Natural killer cell treated with Interleukin-12 subunit alpha and Interleukin-12 subunit beta and Interleukin-15 and Interleukin-18, amount 100 ng/mL, for 72 hours (primary cell): ENCODE measurements at regions not wholly inside any gene's neighbourhood (a gene's known extent, or its start where the extent isn't known, plus 50 kb on each side); places are given as distances from the start of the nearest gene placed in this dataset.
"Not testable (repeated sequence)": the region's sequence is repeated elsewhere in the genome, so short reads cannot be mapped to it uniquely, and the experiment has no call there.

ENCODE experiments used
- ATAC-seq, 2 donors: fragments of 150-1000 bp; cut with Tn5 transposase in 1 of 2; sonication (Bioruptor Pico), chemical (Tn5 transposase) in 1 of 2; 2 replicates each; pipeline ENCODE4 v1.10.0; 2021
- DNase-seq: peaks from one replicate; pipeline ENCODE4 v3.0.0; 2022; ENCODE audit warnings: low spot score
- H3K27ac Mint-ChIP-seq, 2 donors: 1 replicate in 1 of 2; 2 replicates in 1 of 2; pipeline ENCODE4 v1.8.0; 2022; ENCODE audit warnings: mixed read lengths in 2 of 2, mild to moderate bottlenecking in 1 of 2, moderate library complexity in 1 of 2
- H3K27me3 Mint-ChIP-seq, 2 donors: 1 replicate in 1 of 2; 2 replicates in 1 of 2; pipeline ENCODE4 v1.8.0; 2022; ENCODE audit warnings: mixed read lengths in 2 of 2
- H3K36me3 Mint-ChIP-seq: one replicate; pipeline ENCODE4 v1.8.0; 2022; ENCODE audit warnings: mixed read lengths
- H3K4me1 Mint-ChIP-seq, 2 donors: 1 replicate in 1 of 2; 2 replicates in 1 of 2; pipeline ENCODE4 v1.8.0; 2022; ENCODE audit warnings: low read depth in 2 of 2, mixed read lengths in 2 of 2, mild to moderate bottlenecking in 1 of 2
- H3K4me3 Mint-ChIP-seq: one replicate; pipeline ENCODE4 v1.8.0; 2022; ENCODE audit warnings: mixed read lengths
- H3K9me3 Mint-ChIP-seq: 2 replicates; pipeline ENCODE4 v1.8.0; 2022; ENCODE audit warnings: mixed read lengths

- Mint-ChIP-seq H3K27ac (no peak overlapping the region), H3K36me3 (no peaks in the 10 kb centered on the region), H3K4me3 (no peak overlapping the region), H3K4me1 (no peaks in the 10 kb centered on the region), H3K27me3 (peaks cover 10 to 22% of the 10 kb centered on the region in 2 donors), H3K9me3 (no peaks in the 10 kb centered on the region)
- DNase-seq: no peak
- no peak for ATAC-seq
Measured at GRCh38 chr10:129210876-129211275, 256.2 kb upstream of the MGMT start.

GRCh38 chr10:129213256-129213655, 253.8 kb upstream of the MGMT start:
- Mint-ChIP-seq H3K36me3 (no peaks in the 10 kb centered on the region), H3K27me3 (peaks cover 13 to 30% of the 10 kb centered on the region in 2 donors), H3K4me1 (no peaks in the 10 kb centered on the region), H3K4me3 (no peak overlapping the region), H3K27ac (no peak overlapping the region), H3K9me3 (no peaks in the 10 kb centered on the region)
- DNase-seq (no peak), ATAC-seq (no peak)

- not testable (repeated sequence) for H3K36me3 Mint-ChIP-seq, DNase-seq, H3K27ac Mint-ChIP-seq, H3K4me3 Mint-ChIP-seq, H3K9me3 Mint-ChIP-seq, H3K4me1 Mint-ChIP-seq, ATAC-seq
- peaks cover 13 to 30% of the 10 kb centered on the region in 2 donors for H3K27me3 Mint-ChIP-seq
Measured at GRCh38 chr10:129213996-129214395, 253.0 kb upstream of the MGMT start.

- ATAC-seq (no peak), DNase-seq (no peak)
- H3K4me1 Mint-ChIP-seq: no peaks in the 10 kb centered on the region
- H3K4me3 Mint-ChIP-seq: no peak overlapping the region
- H3K9me3 Mint-ChIP-seq: peaks cover 6% of the 10 kb centered on the region
- H3K27ac Mint-ChIP-seq: no peak overlapping the region
- H3K36me3 Mint-ChIP-seq: no peaks in the 10 kb centered on the region
- peaks cover 8 to 18% of the 10 kb centered on the region in 2 donors for H3K27me3 Mint-ChIP-seq
Measured at GRCh38 chr10:129219364-129219763, 247.7 kb upstream of the MGMT start.

- Mint-ChIP-seq H3K9me3 (peaks cover 6% of the 10 kb centered on the region), H3K36me3 (no peaks in the 10 kb centered on the region), H3K27me3 (no peaks in the 10 kb centered on the region), H3K4me3 (no peak overlapping the region), H3K4me1 (no peaks in the 10 kb centered on the region), H3K27ac (no peak overlapping the region)
- no peak for DNase-seq
- no peak for ATAC-seq
Measured at GRCh38 chr10:129222436-129222835, 244.6 kb upstream of the MGMT start.

- Mint-ChIP-seq H3K36me3 (no peaks in the 10 kb centered on the region), H3K27me3 (no peaks in the 10 kb centered on the region), H3K9me3 (peaks cover 6% of the 10 kb centered on the region), H3K4me1 (no peaks in the 10 kb centered on the region), H3K4me3 (no peak overlapping the region), H3K27ac (no peak overlapping the region)
- ATAC-seq (no peak), DNase-seq (no peak)
Measured at GRCh38 chr10:129223363-129223762, 243.7 kb upstream of the MGMT start.

GRCh38 chr10:129224065-129224464, 243.0 kb upstream of the MGMT start:
- H3K27me3 Mint-ChIP-seq: no peaks in the 10 kb centered on the region
- no peak for ATAC-seq
- DNase-seq: no peak

GRCh38 chr10:129231821-129232220, 235.2 kb upstream of the MGMT start:
- Mint-ChIP-seq H3K27me3 (peaks cover 4 to 5% of the 10 kb centered on the region in 2 donors), H3K4me1 (no peaks in the 10 kb centered on the region), H3K36me3 (no peaks in the 10 kb centered on the region), H3K27ac (no peak overlapping the region), H3K9me3 (no peaks in the 10 kb centered on the region), H3K4me3 (no peak overlapping the region)
- DNase-seq (no peak), ATAC-seq (no peak)

More at GRCh38 chr10:129224065-129224464, 243.0 kb upstream of the MGMT start:
- Mint-ChIP-seq H3K4me1 (no peaks in the 10 kb centered on the region), H3K27ac (no peak overlapping the region), H3K36me3 (no peaks in the 10 kb centered on the region), H3K9me3 (peaks cover 6% of the 10 kb centered on the region), H3K4me3 (no peak overlapping the region)

GRCh38 chr10:129233351-129234148, 233.5 kb upstream of the MGMT start:
- Mint-ChIP-seq H3K4me1 (no peaks in the 10 kb centered on the region), H3K36me3 (no peaks in the 10 kb centered on the region), H3K27ac (no peak overlapping the region), H3K27me3 (peaks cover 7% of the 10 kb centered on the region in 2 donors), H3K9me3 (no peaks in the 10 kb centered on the region), H3K4me3 (no peak overlapping the region)
- DNase-seq (no peak), ATAC-seq (no peak)

GRCh38 chr10:129236274-129236691, 230.8 kb upstream of the MGMT start:
- Mint-ChIP-seq H3K4me1 (no peaks in the 10 kb centered on the region), H3K27ac (no peak overlapping the region), H3K27me3 (peaks cover 7% of the 10 kb centered on the region in 2 donors), H3K9me3 (no peaks in the 10 kb centered on the region), H3K36me3 (no peaks in the 10 kb centered on the region), H3K4me3 (no peak overlapping the region)
- ATAC-seq (no peak), DNase-seq (no peak)

- no peak for DNase-seq
- H3K27ac Mint-ChIP-seq: no peak overlapping the region
- H3K4me1 Mint-ChIP-seq: no peaks in the 10 kb centered on the region
- H3K9me3 Mint-ChIP-seq: no peaks in the 10 kb centered on the region
- no peak for ATAC-seq
- peaks cover 8 to 13% of the 10 kb centered on the region in 2 donors for H3K27me3 Mint-ChIP-seq
- no peak overlapping the region for H3K4me3 Mint-ChIP-seq
- H3K36me3 Mint-ChIP-seq: no peaks in the 10 kb centered on the region
Measured at GRCh38 chr10:129241461-129241860, 225.6 kb upstream of the MGMT start.

GRCh38 chr10:129244298-129244697, 222.7 kb upstream of the MGMT start:
- Mint-ChIP-seq H3K4me1 (no peaks in the 10 kb centered on the region), H3K36me3 (no peaks in the 10 kb centered on the region), H3K9me3 (no peaks in the 10 kb centered on the region), H3K27me3 (peaks cover 2 to 7% of the 10 kb centered on the region in 2 donors), H3K27ac (no peak overlapping the region), H3K4me3 (no peak overlapping the region)
- DNase-seq (no peak), ATAC-seq (no peak)

GRCh38 chr10:129244757-129245156, 222.3 kb upstream of the MGMT start:
- DNase-seq (no peak), ATAC-seq (no peak)
- no peak overlapping the region for H3K4me3 Mint-ChIP-seq
- no peaks in the 10 kb centered on the region for H3K36me3 Mint-ChIP-seq
- no peaks in the 10 kb centered on the region for H3K9me3 Mint-ChIP-seq
- no peak overlapping the region for H3K27ac Mint-ChIP-seq
- peaks cover 2 to 7% of the 10 kb centered on the region in 2 donors for H3K27me3 Mint-ChIP-seq
- no peaks in the 10 kb centered on the region for H3K4me1 Mint-ChIP-seq

- no peak overlapping the region for H3K4me3 Mint-ChIP-seq
- H3K9me3 Mint-ChIP-seq: no peaks in the 10 kb centered on the region
- H3K36me3 Mint-ChIP-seq: no peaks in the 10 kb centered on the region
- no peaks in the 10 kb centered on the region for H3K4me1 Mint-ChIP-seq
- ATAC-seq (no peak), DNase-seq (no peak)
- H3K27me3 Mint-ChIP-seq: peaks cover 30 to 44% of the 10 kb centered on the region in 2 donors
- H3K27ac Mint-ChIP-seq: no peak overlapping the region
Measured at GRCh38 chr10:129253161-129253864, 213.7 kb upstream of the MGMT start.
